Adrenal gland (tissue), 5 donors: ENCODE measurements at regions not wholly inside any gene's neighbourhood (a gene's known extent, or its start where the extent isn't known, plus 50 kb on each side); places are given as distances from the start of the nearest gene placed in this dataset.
"Not testable (repeated sequence)": the region's sequence is repeated elsewhere in the genome, so short reads cannot be mapped to it uniquely, and the experiment has no call there.

Experiments
- CTCF ChIP-seq, 6 experiments: fragments of 450-650 bp in 4 of 6; fragments of 200-600 bp in 2 of 6; sonication (generic) in 1 of 6; IDR thresholded peaks; 1 replicate in 5 of 6; 2 replicates in 1 of 6; pipeline versions ENCODE4 v1.5.1 to v1.8.0; 2016 to 2021; ENCODE audit warnings: antibody characterized with exemption in 6 of 6, mild to moderate bottlenecking in 2 of 6, moderate library complexity in 1 of 6
- POLR2A ChIP-seq, 2 donors: fragments of 450-650 bp; IDR thresholded peaks; one replicate each; pipeline ENCODE4 v1.6.1; 2017; ENCODE audit warnings: antibody characterized with exemption in 2 of 2, mild to moderate bottlenecking in 2 of 2, moderate library complexity in 1 of 2
- donor health status: DM: no; HTN: no; CAD: no.

GRCh38 chr16:29300030-29300491, 106.5 kb downstream of the NPIPB11 start:
- TF ChIP-seq CTCF, POLR2A (IDR thresholded peaks at IDR 0.05): not testable (repeated sequence)
